B cell (primary cell): ENCODE measurements at regions not wholly inside any gene's neighbourhood (a gene's known extent, or its start where the extent isn't known, plus 50 kb on each side); places are given as distances from the start of the nearest gene placed in this dataset.

Experiments
- CTCF ChIP-seq: fragments of 200-600 bp; IDR thresholded peaks from one replicate; pipeline ENCODE4 v1.8.0; 2022; ENCODE audit warnings: antibody characterized with exemption, mild to moderate bottlenecking
- EZH2 ChIP-seq: IDR thresholded peaks from 2 replicates; pipeline ENCODE4 v1.6.1; 2012; ENCODE audit warnings: borderline replicate concordance, low read depth, mild to moderate bottlenecking, moderate library complexity, low read length; ENCODE audit not compliant: insufficient read depth, poor library complexity, severe bottlenecking

GRCh38 chr13:88142653-88143052 is 471.5 kb downstream of the SLITRK5 start:
- TF ChIP-seq CTCF (no peak), EZH2 (no peak)
